ENCODE measurements at regions not wholly inside any gene's neighbourhood (a gene's known extent, or its start where the extent isn't known, plus 50 kb on each side); places are given as distances from the start of the nearest gene placed in this dataset.

DNA sequence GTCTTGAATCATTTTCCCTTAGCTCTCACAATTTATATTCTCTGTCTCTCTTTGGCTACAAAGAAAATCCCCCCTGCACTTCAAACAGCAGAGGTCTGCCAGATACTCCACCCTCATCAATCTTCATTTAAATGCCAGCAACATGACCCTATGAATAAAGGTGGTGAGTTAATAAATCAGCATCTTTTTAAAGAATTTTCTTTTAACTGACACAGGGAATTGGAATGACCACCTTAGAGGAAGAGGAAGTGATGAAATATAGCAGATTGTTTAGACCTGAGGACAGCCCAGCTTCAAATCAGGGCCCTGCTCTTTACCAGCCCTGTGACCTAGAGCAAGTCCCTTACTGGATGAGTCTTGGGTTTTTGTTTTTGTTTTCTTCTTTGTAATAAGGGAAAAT lies 223.1 kb upstream of the PAPPA start:
- TF ChIP-seq CTCF (IDR thresholded peaks at IDR 0.05; ENCODE audit: poor library complexity) = no peak
- TF ChIP-seq EZH2 (IDR thresholded peaks at IDR 0.05; ENCODE audit: borderline replicate concordance) = no peak
- TF ChIP-seq EZH2phosphoT487 (IDR thresholded peaks at IDR 0.05; ENCODE audit: low read depth, severe bottlenecking, unreplicated experiment) = no peak
